ENCODE measurements at regions not wholly inside any gene's neighbourhood (a gene's known extent, or its start where the extent isn't known, plus 50 kb on each side); places are given as distances from the start of the nearest gene placed in this dataset.

DNA sequence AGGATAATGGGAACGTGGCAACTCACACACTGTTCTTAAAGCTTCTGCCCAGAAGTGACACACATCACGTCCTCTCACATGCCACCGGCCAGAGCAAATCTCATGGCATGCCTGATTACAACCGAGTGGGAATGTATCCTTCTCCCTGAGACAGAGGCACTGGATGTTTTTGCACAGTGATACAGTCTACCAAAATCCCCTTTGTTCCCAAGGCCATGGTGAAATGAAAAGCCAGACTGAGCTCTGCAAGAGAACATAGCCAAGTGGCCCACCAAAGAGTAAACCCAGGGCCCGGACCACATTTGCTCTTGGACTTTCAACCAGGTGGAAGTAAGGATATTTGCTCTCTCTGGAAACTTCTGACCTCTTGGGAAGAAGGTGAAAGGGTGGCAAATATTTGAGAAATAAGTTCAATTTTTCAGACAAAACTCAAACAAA is 186.2 kb upstream of the STT3B start (continued):
- TF ChIP-seq ZBTB39 (CRISPR knock-in tag; IDR thresholded peaks at IDR 0.05) (peak; percentile 32; the same call in 1 of the 2 replicates), KDM3A (CRISPR knock-in tag; IDR thresholded peaks at IDR 0.05; ENCODE audit: low read depth) (peak; percentile 36; the same call in 1 of the 2 replicates), ZNF326 (CRISPR knock-in tag; IDR thresholded peaks at IDR 0.05; ENCODE audit: borderline replicate concordance) (no peak), ZSCAN20 (CRISPR knock-in tag; IDR thresholded peaks at IDR 0.05; ENCODE audit: borderline replicate concordance) (no peak), SKI (IDR thresholded peaks at IDR 0.05; ENCODE audit: partially characterized antibody) (peak; percentile 82), ZMAT3 (CRISPR knock-in tag; conservative IDR thresholded peaks at IDR 0.05) (0 out of 2 replicates have a peak, but pooled peaks have one; percentile 53), MED1 (CRISPR knock-in tag; IDR thresholded peaks at IDR 0.05) (peak; percentile 86), BCLAF1 (IDR thresholded peaks at IDR 0.05) (no peak), ZNF12 (CRISPR knock-in tag; IDR thresholded peaks at IDR 0.05) (no peak), CAMTA2 (CRISPR knock-in tag; IDR thresholded peaks at IDR 0.05; ENCODE audit: borderline replicate concordance) (no peak), RXRA (CRISPR knock-in tag; IDR thresholded peaks at IDR 0.05) (no peak; the same call in 1 of the 2 replicates), RFX3 (CRISPR knock-in tag; IDR thresholded peaks at IDR 0.05) (no peak), HNF1A (IDR thresholded peaks at IDR 0.05; ENCODE audit: low read depth) (no peak), HNF1A (CRISPR knock-in tag; IDR thresholded peaks at IDR 0.05; ENCODE audit: borderline replicate concordance) (peak; percentile 58; the same call in 1 of the 2 replicates), U2AF1 (optimal IDR thresholded peaks at IDR 0.05; ENCODE audit: low read depth, low read length) (no peak), ZNF784 (CRISPR knock-in tag; IDR thresholded peaks at IDR 0.05; ENCODE audit: borderline replicate concordance) (peak; percentile 33; the same call in 1 of the 2 replicates), ZNF589 (CRISPR knock-in tag; conservative IDR thresholded peaks at IDR 0.05) (no peak), MTF1 (CRISPR knock-in tag; IDR thresholded peaks at IDR 0.05) (no peak), NR2F6 (IDR thresholded peaks at IDR 0.05) (peak; percentile 94), NR2F6 (CRISPR knock-in tag; IDR thresholded peaks at IDR 0.05) (peak; percentile 82), KDM4B (CRISPR knock-in tag; IDR thresholded peaks at IDR 0.05) (no peak), TOPORS (CRISPR knock-in tag; IDR thresholded peaks at IDR 0.05) (no peak)
- TF ChIP-seq, protein P1, sequence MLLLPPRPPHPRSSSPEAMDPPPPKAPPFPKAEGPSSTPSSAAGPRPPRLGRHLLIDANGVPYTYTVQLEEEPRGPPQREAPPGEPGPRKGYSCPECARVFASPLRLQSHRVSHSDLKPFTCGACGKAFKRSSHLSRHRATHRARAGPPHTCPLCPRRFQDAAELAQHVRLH (CRISPR knock-in tag; IDR thresholded peaks at IDR 0.05; ENCODE audit: borderline replicate concordance, low read depth) = peak; percentile 71; the same call in 1 of the 2 replicates

All from HepG2 (cell line).